ENCODE measurements at regions not wholly inside any gene's neighbourhood (a gene's known extent, or its start where the extent isn't known, plus 50 kb on each side); places are given as distances from the start of the nearest gene placed in this dataset.

DNA sequence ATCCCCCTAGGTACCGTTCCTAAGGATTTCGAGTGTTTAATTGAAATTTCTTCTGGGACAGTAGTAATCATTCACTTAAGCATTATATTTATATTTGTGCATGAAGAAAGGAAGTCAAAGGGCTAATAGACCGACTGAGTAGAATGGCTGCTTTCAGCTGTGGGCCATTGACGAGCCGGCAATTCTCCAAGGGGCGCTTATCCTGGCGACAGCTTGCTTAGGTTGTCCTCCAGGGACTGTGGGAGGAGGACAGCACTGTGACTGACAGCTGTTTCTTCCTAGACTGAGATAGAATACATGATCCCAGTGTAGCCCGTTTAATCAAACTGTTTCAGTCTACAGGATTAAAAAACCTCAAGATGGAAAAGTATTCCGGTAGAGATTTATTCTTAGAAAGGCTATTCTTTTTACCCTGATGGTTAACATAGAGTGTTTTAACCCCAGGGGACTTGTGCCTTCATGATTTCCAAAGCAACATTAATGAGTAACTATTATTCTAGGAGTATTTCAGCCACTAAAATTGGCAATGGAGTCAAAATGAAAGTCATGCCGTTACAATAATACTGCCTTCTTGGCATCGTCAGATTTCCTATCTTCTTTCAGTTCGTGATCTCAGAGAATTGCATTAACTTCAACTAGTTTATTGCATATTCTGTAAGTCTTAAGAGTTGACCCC is 943.1 kb upstream of the WWC1 start:
- TF ChIP-seq, protein P1, sequence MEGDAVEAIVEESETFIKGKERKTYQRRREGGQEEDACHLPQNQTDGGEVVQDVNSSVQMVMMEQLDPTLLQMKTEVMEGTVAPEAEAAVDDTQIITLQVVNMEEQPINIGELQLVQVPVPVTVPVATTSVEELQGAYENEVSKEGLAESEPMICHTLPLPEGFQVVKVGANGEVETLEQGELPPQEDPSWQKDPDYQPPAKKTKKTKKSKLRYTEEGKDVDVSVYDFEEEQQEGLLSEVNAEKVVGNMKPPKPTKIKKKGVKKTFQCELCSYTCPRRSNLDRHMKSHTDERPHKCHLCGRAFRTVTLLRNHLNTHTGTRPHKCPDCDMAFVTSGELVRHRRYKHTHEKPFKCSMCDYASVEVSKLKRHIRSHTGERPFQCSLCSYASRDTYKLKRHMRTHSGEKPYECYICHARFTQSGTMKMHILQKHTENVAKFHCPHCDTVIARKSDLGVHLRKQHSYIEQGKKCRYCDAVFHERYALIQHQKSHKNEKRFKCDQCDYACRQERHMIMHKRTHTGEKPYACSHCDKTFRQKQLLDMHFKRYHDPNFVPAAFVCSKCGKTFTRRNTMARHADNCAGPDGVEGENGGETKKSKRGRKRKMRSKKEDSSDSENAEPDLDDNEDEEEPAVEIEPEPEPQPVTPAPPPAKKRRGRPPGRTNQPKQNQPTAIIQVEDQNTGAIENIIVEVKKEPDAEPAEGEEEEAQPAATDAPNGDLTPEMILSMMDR (IDR thresholded peaks at IDR 0.05): no peak
- TF ChIP-seq EZH2 (IDR thresholded peaks at IDR 0.05; ENCODE audit: borderline replicate concordance, insufficient read depth, low read depth, low read length, poor library complexity, severe bottlenecking): no peak
- no peak overlapping the region for H2AFZ ChIP-seq (ENCODE audit: insufficient read depth, low read depth, low read length, poor library complexity, severe bottlenecking)
- H3K36me3 ChIP-seq (replicated peaks in 1 of 2; ENCODE audit: control extremely low read depth in 1 of 2, control insufficient read depth in 1 of 2, extremely low read depth in 1 of 2, insufficient read depth in 2 of 2, low read length in 1 of 2): no peaks in the 10 kb centered on the region
- no peak overlapping the region for H3K4me3 ChIP-seq (ENCODE audit: control extremely low read depth in 1 of 5, extremely low read depth in 1 of 5, insufficient read depth in 1 of 5, low read depth in 2 of 5, low read length in 4 of 5)
- H3K9ac ChIP-seq (ENCODE audit: low read length): no peak overlapping the region
- no peaks in the 10 kb centered on the region for H3K27me3 Mint-ChIP-seq
- no peak overlapping the region for H3K27ac Mint-ChIP-seq
- no peaks in the 10 kb centered on the region for H3K27me3 ChIP-seq (replicated peaks in 1 of 4; ENCODE audit: control extremely low read depth in 1 of 4, control insufficient read depth in 3 of 4, insufficient read depth in 4 of 4, low read length in 3 of 4)
- DNase-seq: no peak
- no peak overlapping the region for H3K4me2 ChIP-seq (replicated peaks; ENCODE audit: low read depth, low read length, poor library complexity, severe bottlenecking)
- H3K9me3 Mint-ChIP-seq (ENCODE audit: insufficient read depth): no peaks in the 10 kb centered on the region
- 88% methylated on average over 7 of the region's 12 CpGs for WGBS (ENCODE audit: insufficient coverage)
- no peaks in the 10 kb centered on the region for H4K20me1 ChIP-seq (ENCODE audit: control insufficient read depth, insufficient read depth, low read length, poor library complexity, severe bottlenecking)
- intact Hi-C loops (cut with micrococcal nuclease): no loop called here
- no peaks in the 10 kb centered on the region for H3K4me1 Mint-ChIP-seq
- no peaks in the 10 kb centered on the region for H3K79me2 ChIP-seq (ENCODE audit: control insufficient read depth, insufficient read depth, low read length)
- no peak overlapping the region for H3K27ac ChIP-seq (ENCODE audit: low read length in 2 of 2)
- H3K4me3 Mint-ChIP-seq: no peak overlapping the region
- H3K9me3 ChIP-seq (ENCODE audit: control extremely low read depth in 1 of 3, control insufficient read depth in 2 of 3, insufficient read depth in 1 of 3, low read length in 2 of 3): no peaks in the 10 kb centered on the region
- ChIA-PET POLR2A (no interaction called here), CTCF (no interaction called here)
- no peaks in the 10 kb centered on the region for H3K4me1 ChIP-seq (ENCODE audit: control insufficient read depth in 2 of 2, insufficient read depth in 2 of 2, low read length in 2 of 2)
- ATAC-seq (ENCODE audit: low read depth): no peak

GRCh38 chr5:167348980-167349379 is 942.5 kb upstream of the WWC1 start:
- Histone ChIP-seq H3K4me1 (ENCODE audit: control insufficient read depth in 2 of 2, insufficient read depth in 2 of 2, low read length in 2 of 2) (no peaks in the 10 kb centered on the region), H3K9me3 (ENCODE audit: control extremely low read depth in 1 of 3, control insufficient read depth in 2 of 3, insufficient read depth in 1 of 3, low read length in 2 of 3) (no peaks in the 10 kb centered on the region), H2AFZ (ENCODE audit: insufficient read depth, low read depth, low read length, poor library complexity, severe bottlenecking) (no peak overlapping the region), H3K79me2 (ENCODE audit: control insufficient read depth, insufficient read depth, low read length) (no peaks in the 10 kb centered on the region), H3K36me3 (replicated peaks in 1 of 2; ENCODE audit: control extremely low read depth in 1 of 2, control insufficient read depth in 1 of 2, extremely low read depth in 1 of 2, insufficient read depth in 2 of 2, low read length in 1 of 2) (no peaks in the 10 kb centered on the region), H4K20me1 (ENCODE audit: control insufficient read depth, insufficient read depth, low read length, poor library complexity, severe bottlenecking) (no peaks in the 10 kb centered on the region), H3K9ac (ENCODE audit: low read length) (no peak overlapping the region), H3K27me3 (replicated peaks in 1 of 4; ENCODE audit: control extremely low read depth in 1 of 4, control insufficient read depth in 3 of 4, insufficient read depth in 4 of 4, low read length in 3 of 4) (no peaks in the 10 kb centered on the region), H3K27ac (ENCODE audit: low read length in 2 of 2) (no peak overlapping the region), H3K4me2 (replicated peaks; ENCODE audit: low read depth, low read length, poor library complexity, severe bottlenecking) (no peak overlapping the region), H3K4me3 (ENCODE audit: control extremely low read depth in 1 of 5, extremely low read depth in 1 of 5, insufficient read depth in 1 of 5, low read depth in 2 of 5, low read length in 4 of 5) (no peak overlapping the region)
- Mint-ChIP-seq H3K4me1 (no peaks in the 10 kb centered on the region), H3K4me3 (no peak overlapping the region), H3K9me3 (ENCODE audit: insufficient read depth) (peaks cover 2% of the 10 kb centered on the region), H3K27me3 (no peaks in the 10 kb centered on the region), H3K27ac (no peak overlapping the region)
- DNase-seq (no peak), ATAC-seq (ENCODE audit: low read depth) (no peak)
- no CpG with 5 or more reads among the region's 3 CpGs for WGBS (ENCODE audit: insufficient coverage)
- intact Hi-C loops (cut with micrococcal nuclease): no loop called here
- ChIA-PET CTCF (no interaction called here), POLR2A (no interaction called here)
- TF ChIP-seq, protein P1 (IDR thresholded peaks at IDR 0.05): no peak
- no peak for TF ChIP-seq EZH2 (IDR thresholded peaks at IDR 0.05; ENCODE audit: borderline replicate concordance, insufficient read depth, low read depth, low read length, poor library complexity, severe bottlenecking)
